HFFc6 (cell line): ENCODE measurements at regions not wholly inside any gene's neighbourhood (a gene's known extent, or its start where the extent isn't known, plus 50 kb on each side); places are given as distances from the start of the nearest gene placed in this dataset.

ENCODE experiments used
- DNase-seq: peaks from one replicate; pipeline ENCODE4 v3.0.0-alpha.2; 2018
- H3K27ac Mint-ChIP-seq: 2 replicates; pipeline ENCODE4 v1.8.0; 2020; ENCODE audit warnings: mild to moderate bottlenecking, mixed read lengths
- H3K27me3 Mint-ChIP-seq: 2 replicates; pipeline ENCODE4 v1.8.0; 2021; ENCODE audit warnings: mild to moderate bottlenecking, moderate library complexity, mixed read lengths; ENCODE audit not compliant: insufficient read depth
- H3K36me3 Mint-ChIP-seq: 2 replicates; pipeline ENCODE4 v1.8.0; 2021; ENCODE audit warnings: low read depth, mixed read lengths
- H3K4me1 Mint-ChIP-seq: 2 replicates; pipeline ENCODE4 v1.8.0; 2020; ENCODE audit warnings: low read depth, mixed read lengths
- H3K4me3 Mint-ChIP-seq: 2 replicates; pipeline ENCODE4 v1.8.0; 2020; ENCODE audit warnings: mild to moderate bottlenecking, moderate library complexity, mixed read lengths
- H3K9me3 Mint-ChIP-seq: 2 replicates; pipeline ENCODE4 v1.8.0; 2020; ENCODE audit warnings: mild to moderate bottlenecking, mixed read lengths
- TF ChIP-seq, protein P1 (sequence below): fragments of 200-600 bp; sonication (generic); IDR thresholded peaks from 2 replicates; pipeline ENCODE4 v1.5.0; 2021; ENCODE audit warnings: antibody characterized with exemption, mild to moderate bottlenecking

DNA sequence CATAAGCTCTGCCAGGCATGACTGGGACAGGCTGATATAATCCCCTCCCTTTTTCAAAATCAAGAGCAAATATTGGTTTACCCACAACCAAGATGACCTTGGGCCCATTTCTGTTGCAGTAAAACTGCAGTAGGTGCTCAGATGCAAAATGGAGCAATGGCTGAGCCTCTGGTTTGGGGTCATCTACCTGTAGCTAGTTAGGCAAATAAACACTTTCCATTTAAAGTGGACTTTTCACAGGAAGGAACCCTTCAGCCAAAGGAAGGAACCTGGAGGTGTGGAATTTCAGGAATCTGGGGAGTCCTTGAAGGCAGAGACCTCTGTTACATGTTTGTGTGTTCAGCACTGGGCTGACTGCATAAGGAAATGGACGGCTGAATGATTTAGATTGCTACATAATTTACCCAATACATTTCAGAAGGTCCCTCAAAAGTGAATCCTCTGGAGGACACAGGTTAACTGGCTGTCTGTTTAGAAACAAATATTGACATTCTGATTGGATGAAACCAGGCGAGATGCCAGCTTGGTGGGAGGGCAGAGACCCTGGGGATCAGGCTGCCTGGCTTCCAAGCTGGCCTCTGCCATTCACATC lies 170.1 kb upstream of the ZNF618 start:
- no peaks in the 10 kb centered on the region for H3K4me1 Mint-ChIP-seq
- H3K27me3 Mint-ChIP-seq = peaks cover 31% of the 10 kb centered on the region
- no peak overlapping the region for H3K27ac Mint-ChIP-seq
- H3K36me3 Mint-ChIP-seq = no peaks in the 10 kb centered on the region
- DNase-seq = no peak
- no peak overlapping the region for H3K4me3 Mint-ChIP-seq
- peaks cover 4% of the 10 kb centered on the region for H3K9me3 Mint-ChIP-seq
- TF ChIP-seq, protein P1, sequence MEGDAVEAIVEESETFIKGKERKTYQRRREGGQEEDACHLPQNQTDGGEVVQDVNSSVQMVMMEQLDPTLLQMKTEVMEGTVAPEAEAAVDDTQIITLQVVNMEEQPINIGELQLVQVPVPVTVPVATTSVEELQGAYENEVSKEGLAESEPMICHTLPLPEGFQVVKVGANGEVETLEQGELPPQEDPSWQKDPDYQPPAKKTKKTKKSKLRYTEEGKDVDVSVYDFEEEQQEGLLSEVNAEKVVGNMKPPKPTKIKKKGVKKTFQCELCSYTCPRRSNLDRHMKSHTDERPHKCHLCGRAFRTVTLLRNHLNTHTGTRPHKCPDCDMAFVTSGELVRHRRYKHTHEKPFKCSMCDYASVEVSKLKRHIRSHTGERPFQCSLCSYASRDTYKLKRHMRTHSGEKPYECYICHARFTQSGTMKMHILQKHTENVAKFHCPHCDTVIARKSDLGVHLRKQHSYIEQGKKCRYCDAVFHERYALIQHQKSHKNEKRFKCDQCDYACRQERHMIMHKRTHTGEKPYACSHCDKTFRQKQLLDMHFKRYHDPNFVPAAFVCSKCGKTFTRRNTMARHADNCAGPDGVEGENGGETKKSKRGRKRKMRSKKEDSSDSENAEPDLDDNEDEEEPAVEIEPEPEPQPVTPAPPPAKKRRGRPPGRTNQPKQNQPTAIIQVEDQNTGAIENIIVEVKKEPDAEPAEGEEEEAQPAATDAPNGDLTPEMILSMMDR = no peak

DNA sequence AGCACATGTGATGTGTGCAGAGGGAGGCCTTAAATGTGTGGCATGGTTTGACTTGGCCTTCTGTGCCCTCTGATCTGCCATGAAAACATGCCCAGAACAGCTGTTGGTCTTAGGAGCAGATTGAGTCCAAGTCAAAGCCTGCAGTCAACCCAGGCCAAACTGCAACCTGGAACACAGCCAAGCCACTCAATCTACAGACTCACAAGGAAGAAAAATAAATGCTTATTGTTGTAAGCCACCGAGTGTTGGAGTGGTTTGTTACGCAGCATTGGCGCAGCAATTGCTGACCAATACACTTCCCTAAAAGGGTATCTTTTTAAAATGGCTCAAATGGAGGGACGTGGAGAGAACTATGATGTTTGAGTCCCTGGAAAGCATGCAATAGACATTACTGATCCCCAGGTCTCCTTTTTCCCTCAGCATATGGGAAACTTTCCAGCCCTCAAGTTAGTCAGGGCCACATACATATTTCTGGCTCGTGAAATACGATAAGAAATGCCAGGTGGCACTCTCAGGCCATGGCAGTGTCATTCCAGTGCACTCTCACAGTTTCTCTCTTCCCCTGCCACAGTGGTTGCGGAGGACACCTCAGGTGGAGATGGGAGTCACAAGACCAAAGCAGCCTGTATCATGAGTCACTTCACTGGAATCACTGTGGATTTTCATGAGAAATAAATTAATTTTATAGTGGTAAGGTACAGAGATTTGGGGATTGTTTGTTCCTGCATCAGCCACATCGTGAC lies 168.0 kb upstream of the ZNF618 start:
- peaks cover 24% of the 10 kb centered on the region for H3K27me3 Mint-ChIP-seq
- no peak overlapping the region for H3K4me3 Mint-ChIP-seq
- no peak for DNase-seq
- no peaks in the 10 kb centered on the region for H3K36me3 Mint-ChIP-seq
- no peak overlapping the region for H3K27ac Mint-ChIP-seq
- H3K9me3 Mint-ChIP-seq = peaks cover 4% of the 10 kb centered on the region
- TF ChIP-seq, protein P1 = no peak
- peaks cover 8% of the 10 kb centered on the region; the same call in 1 of the 2 replicates for H3K4me1 Mint-ChIP-seq

DNA sequence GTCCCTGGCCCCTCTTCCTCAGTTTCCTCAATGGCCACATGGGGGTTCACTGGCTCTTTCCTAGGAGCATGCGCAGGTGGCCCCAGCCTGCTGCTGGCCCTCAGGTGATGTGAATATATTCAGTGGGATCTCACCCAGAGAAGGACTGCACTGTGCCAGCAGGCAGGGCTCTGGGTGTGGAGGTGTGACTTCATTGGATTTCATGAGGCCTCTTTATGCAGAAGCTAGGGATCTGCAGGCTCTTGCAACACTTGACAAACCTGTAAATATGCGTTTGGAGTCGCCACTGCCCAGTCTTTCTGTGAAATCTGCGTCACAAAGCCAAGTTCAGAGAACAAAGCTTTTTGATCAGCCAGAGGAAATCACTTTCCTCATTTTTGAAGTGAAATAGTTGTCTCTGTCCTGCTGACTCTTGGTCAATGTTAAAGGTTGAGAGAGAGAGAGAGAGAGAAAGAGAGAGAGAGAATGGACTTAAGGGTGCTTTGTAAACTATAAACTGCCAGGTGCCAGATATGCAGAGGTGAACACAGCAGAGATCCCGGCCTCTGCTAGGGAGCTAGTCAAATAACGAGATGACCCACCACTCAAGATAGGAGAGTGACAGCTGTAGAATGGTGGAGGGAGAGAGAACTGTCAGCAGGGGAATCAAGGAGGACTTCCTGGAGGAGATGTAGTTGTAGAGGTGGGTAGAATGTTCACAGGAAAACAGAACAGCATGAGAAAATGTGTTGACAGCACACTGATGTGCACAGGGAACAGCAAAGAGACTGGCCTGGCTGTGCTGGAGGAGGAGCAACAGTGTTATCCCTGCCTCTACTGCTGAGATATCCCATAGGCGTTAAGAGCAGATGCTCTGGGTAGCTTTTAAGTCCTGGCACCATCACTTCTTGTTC lies 167.0 kb upstream of the ZNF618 start:
- DNase-seq = no peak
- Mint-ChIP-seq H3K27me3 (peaks cover 19% of the 10 kb centered on the region), H3K4me1 (peaks cover 8% of the 10 kb centered on the region; the same call in 1 of the 2 replicates), H3K4me3 (no peak overlapping the region), H3K9me3 (peaks cover 4% of the 10 kb centered on the region), H3K27ac (no peak overlapping the region), H3K36me3 (no peaks in the 10 kb centered on the region)
- TF ChIP-seq, protein P1 = no peak

DNA sequence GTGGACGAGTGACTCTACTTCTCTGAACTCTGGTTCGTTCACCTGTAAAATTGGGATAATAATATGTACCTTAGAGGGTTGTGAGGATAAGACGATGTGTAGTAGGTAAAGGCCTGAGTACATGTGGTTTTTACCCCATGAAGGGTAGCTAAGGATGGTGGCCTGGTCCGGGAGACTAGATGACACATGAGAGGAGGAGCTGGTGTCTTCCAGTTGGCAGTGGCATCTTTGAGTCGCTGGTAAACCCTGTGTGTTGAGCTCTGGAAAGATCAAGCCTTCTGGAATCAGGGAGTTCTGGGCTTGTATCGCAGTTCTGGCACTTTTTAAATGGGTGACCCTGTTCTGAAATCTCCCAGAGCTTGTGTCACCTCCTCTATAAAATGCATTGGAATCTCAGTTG lies 166.4 kb upstream of the ZNF618 start:
- Mint-ChIP-seq H3K9me3 (peaks cover 4% of the 10 kb centered on the region), H3K4me1 (peaks cover 12% of the 10 kb centered on the region), H3K27ac (no peak overlapping the region), H3K4me3 (no peak overlapping the region), H3K36me3 (no peaks in the 10 kb centered on the region), H3K27me3 (peaks cover 19% of the 10 kb centered on the region)
- DNase-seq = no peak
- TF ChIP-seq, protein P1 = no peak

DNA sequence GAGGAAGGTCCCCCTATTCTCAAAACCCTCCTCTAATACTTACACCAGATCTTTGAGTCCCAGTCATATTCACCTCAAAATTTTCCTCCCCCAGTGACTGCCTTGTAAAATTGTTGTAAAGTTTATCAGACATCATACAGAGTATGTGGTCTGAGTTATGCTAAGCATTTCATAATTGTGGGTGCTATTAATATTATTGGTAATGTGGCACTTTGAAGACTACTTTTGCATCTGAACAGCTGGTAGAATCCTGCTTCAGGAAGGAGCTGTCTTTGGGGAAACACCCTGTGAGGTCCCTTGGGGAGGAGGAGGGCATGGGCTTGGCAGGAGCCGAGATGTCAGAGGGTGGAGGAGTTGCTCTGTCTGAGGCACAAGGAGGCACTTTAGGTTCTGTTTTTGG lies 164.9 kb upstream of the ZNF618 start:
- peaks cover 22% of the 10 kb centered on the region for H3K4me1 Mint-ChIP-seq

More for the DNA sequence above, 164.9 kb upstream of the ZNF618 start:
- peaks cover 21% of the 10 kb centered on the region for H3K27me3 Mint-ChIP-seq
- peaks cover 12% of the 10 kb centered on the region for H3K9me3 Mint-ChIP-seq
- H3K36me3 Mint-ChIP-seq = peaks cover 8% of the 10 kb centered on the region; the same call in 1 of the 2 replicates
- no peak overlapping the region for H3K4me3 Mint-ChIP-seq
- no peak for DNase-seq
- no peak overlapping the region for H3K27ac Mint-ChIP-seq
- TF ChIP-seq, protein P1 = no peak
